ENCODE measurements at regions not wholly inside any gene's neighbourhood (a gene's known extent, or its start where the extent isn't known, plus 50 kb on each side); places are given as distances from the start of the nearest gene placed in this dataset.

- H3K4me3 ChIP-seq (ENCODE audit: low read depth, low read length) = no peak overlapping the region
- no peak for TF ChIP-seq CTCF (IDR thresholded peaks at IDR 0.05; ENCODE audit: insufficient read depth, low read depth, low read length, missing control alignments)
- DNase-seq (ENCODE audit: low read depth) = no peak
These were observed 500.2 kb upstream of the NMUR2 start for GRCh38 chr5:152905286-152905685.

- TF ChIP-seq CTCF (IDR thresholded peaks at IDR 0.05; ENCODE audit: insufficient read depth, low read depth, low read length, missing control alignments) = no peak
- H3K4me3 ChIP-seq (ENCODE audit: low read depth, low read length) = no peak overlapping the region
- no peak for DNase-seq (ENCODE audit: low read depth)
These were observed 502.6 kb upstream of the NMUR2 start for GRCh38 chr5:152907488-152908245.

GRCh38 chr5:152912924-152913323 is 507.8 kb upstream of the NMUR2 start:
- no peak for TF ChIP-seq CTCF (IDR thresholded peaks at IDR 0.05; ENCODE audit: insufficient read depth, low read depth, low read length, missing control alignments)
- no peak overlapping the region for H3K4me3 ChIP-seq (ENCODE audit: low read depth, low read length)
- DNase-seq (ENCODE audit: low read depth) = no peak

- no peak overlapping the region for H3K4me3 ChIP-seq (ENCODE audit: low read depth, low read length)
- no peak for DNase-seq (ENCODE audit: low read depth)
- TF ChIP-seq CTCF (IDR thresholded peaks at IDR 0.05; ENCODE audit: insufficient read depth, low read depth, low read length, missing control alignments) = no peak
These were observed 527.5 kb upstream of the NMUR2 start for GRCh38 chr5:152932621-152933020.

GRCh38 chr5:152933056-152933455 is 528.0 kb upstream of the NMUR2 start:
- TF ChIP-seq CTCF (IDR thresholded peaks at IDR 0.05; ENCODE audit: insufficient read depth, low read depth, low read length, missing control alignments) = no peak
- no peak overlapping the region for H3K4me3 ChIP-seq (ENCODE audit: low read depth, low read length)
- no peak for DNase-seq (ENCODE audit: low read depth)

GRCh38 chr5:152938630-152939029 is 533.6 kb upstream of the NMUR2 start:
- no peak for DNase-seq (ENCODE audit: low read depth)
- TF ChIP-seq CTCF (IDR thresholded peaks at IDR 0.05; ENCODE audit: insufficient read depth, low read depth, low read length, missing control alignments) = no peak
- H3K4me3 ChIP-seq (ENCODE audit: low read depth, low read length) = no peak overlapping the region

Data from GM12865 (cell line).